Urothelium cell line (cell line): ENCODE measurements at regions not wholly inside any gene's neighbourhood (a gene's known extent, or its start where the extent isn't known, plus 50 kb on each side); places are given as distances from the start of the nearest gene placed in this dataset.
"Not testable (repeated sequence)": the region's sequence is repeated elsewhere in the genome, so short reads cannot be mapped to it uniquely, and the experiment has no call there.

Source experiments
- DNase-seq: peaks from one replicate; pipeline ENCODE4 v3.0.0; 2011; ENCODE audit warnings: low spot score, mixed read lengths
- FAIRE-seq: peaks from 2 replicates; lab custom pipeline; 2011; peaks lifted over from hg19 to GRCh38; lab: Jason Lieb, UNC

- not testable (repeated sequence) for FAIRE-seq, DNase-seq
These were observed 74.8 kb upstream of the ZNF195 start for GRCh38 chr11:3453596-3454256.

GRCh38 chr11:3450822-3451221 lies 71.9 kb upstream of the ZNF195 start:
- not testable (repeated sequence) for FAIRE-seq, DNase-seq

DNA sequence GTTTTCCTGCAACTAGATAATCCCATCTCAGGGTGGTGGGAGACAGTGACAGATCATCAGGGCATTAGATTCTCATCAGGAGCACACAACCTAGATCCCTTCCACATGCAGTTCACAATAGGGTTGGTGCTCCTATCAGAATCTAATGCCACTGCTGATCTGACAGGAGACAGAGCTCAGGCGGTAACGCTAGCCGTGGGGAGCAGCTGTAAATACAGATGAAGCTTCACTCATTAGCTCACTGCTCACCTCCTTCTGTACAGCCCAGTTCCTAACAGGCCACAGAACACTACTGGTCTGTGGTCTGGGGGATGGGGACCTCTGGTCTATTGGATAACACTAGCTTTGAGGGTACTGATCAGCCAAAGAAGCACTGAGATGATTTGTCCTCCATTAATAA lies 66.6 kb upstream of the ZNF195 start:
- not testable (repeated sequence) for FAIRE-seq, DNase-seq

DNA sequence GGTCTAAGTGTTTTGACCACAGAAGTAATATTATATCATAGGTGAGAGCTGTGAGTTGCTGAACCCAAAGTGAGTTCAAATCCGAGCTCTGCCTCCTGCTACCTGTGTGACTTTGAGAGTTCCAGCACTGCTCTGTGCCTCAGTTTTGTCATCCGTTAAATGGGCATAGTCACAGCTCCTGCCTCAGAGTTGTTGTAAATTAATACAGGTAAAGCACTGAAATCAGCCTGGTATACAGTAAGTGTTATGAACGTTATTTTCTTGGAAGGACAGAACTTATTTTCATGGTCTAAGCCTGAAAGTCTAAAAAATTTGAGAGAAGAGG lies 65.4 kb upstream of the ZNF195 start:
- not testable (repeated sequence) for DNase-seq, FAIRE-seq

- not testable (repeated sequence) for DNase-seq, FAIRE-seq
These were observed 64.9 kb upstream of the ZNF195 start for GRCh38 chr11:3443700-3444419.

DNA sequence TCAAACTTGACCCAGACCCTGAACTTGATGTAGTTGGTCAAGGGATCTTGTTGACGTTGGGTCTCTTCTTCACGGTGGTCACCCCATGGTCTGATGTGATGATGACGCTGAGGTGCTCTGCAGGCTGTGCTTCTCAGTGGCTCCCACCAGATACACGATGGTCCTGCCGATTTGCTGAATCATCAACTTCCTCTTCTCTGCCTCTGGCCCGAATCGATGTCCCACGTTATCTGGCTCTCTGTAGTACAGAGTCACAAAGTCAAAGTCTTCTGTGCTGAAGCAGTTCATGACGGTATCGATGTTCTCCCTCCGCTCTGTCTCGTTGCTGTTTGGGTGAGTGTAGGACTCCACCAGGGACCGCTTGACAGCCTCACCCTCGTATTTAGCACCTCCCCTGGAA lies 58.5 kb upstream of the ZNF195 start:
- not testable (repeated sequence) for FAIRE-seq

GRCh38 chr11:3434976-3435375 lies 56.0 kb upstream of the ZNF195 start:
- DNase-seq (no peak), FAIRE-seq (no peak)

More for the DNA sequence above, 58.5 kb upstream of the ZNF195 start:
- not testable (repeated sequence) for DNase-seq

- DNase-seq, FAIRE-seq: not testable (repeated sequence)
These were observed 50.2 kb upstream of the ZNF195 start for GRCh38 chr11:3429191-3429590.
